ENCODE measurements at regions not wholly inside any gene's neighbourhood (a gene's known extent, or its start where the extent isn't known, plus 50 kb on each side); places are given as distances from the start of the nearest gene placed in this dataset.

DNA sequence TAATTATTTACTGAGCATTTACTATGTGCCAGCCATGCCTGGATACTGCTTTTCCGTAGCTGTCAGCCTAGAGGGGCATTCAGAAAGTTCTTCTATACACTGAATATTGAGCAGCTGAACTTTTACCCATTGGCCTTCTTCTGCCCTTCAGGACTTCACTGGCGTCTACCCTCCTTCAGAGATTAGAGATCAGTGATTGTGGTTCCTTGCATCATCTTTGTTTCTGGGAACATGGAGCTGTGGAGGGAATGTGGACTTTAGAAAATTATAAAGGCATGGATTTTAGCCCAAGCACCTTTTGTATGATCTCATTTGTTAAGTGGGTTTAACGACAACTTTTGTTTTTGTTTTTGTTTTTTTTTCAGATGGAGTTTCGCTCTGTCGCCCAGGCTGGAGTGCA, 58.7 kb upstream of the POU3F1 start:
- in situ Hi-C loops (cut with HindIII; ENCODE audit: low sequenced_read_pairs) = no loop called here

DNA sequence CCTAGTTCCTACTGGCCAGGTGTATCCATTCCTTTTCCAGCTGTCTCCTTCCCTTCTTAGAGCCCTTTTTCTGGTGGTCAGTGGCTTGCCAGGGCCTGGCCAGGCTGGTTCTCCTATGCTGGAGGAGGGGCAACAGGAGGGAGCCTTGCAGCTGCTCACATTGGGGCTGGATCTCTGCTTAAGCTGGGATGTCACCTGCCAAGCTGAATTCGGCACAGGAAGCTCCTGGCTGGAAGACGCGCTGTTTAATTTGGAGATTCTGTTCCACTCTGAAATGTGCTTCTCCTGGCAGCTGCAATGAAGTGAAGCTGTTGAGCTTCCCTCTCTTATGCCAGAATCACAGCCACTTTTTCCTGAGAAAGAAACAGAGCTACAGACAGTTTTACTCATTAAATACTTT, 56.0 kb upstream of the POU3F1 start:
- in situ Hi-C loops (cut with HindIII; ENCODE audit: low sequenced_read_pairs) = no loop called here

DNA sequence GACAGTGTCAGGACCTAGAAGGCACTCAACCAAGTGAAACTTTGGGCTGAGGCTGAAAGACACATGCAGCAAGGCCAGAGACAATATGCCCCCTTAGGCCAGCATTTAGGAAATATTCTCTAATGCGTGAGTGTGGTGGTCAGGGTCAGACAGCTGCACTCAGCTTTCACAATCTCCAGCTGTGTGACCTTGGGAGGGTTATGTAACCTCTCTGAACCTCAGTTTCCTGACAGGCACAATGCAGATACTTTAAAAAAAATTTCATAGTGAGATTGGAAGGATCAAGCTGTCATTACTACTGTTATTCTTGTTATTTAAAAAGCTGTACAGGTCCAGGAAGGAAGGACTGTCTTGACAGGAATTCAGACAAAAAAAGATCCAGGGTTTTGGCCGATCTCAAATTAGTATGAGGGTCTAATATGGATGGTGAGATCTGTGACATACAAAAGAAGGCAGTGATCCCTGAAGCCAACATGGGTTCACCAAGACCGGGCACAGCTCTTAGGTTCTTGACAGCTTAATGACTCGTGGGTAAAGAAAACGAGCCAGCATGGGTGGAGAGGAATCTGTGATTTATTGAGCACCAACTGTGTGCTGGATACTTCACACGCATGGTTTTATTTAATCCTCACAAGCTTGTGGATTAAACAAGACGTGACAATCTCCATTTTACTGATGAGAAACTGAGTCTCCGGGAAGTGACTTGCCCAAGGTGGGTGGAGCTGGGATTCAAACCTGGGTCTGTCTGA, 54.6 kb upstream of the POU3F1 start:
- in situ Hi-C loops (cut with HindIII; ENCODE audit: low sequenced_read_pairs) = no loop called here

DNA sequence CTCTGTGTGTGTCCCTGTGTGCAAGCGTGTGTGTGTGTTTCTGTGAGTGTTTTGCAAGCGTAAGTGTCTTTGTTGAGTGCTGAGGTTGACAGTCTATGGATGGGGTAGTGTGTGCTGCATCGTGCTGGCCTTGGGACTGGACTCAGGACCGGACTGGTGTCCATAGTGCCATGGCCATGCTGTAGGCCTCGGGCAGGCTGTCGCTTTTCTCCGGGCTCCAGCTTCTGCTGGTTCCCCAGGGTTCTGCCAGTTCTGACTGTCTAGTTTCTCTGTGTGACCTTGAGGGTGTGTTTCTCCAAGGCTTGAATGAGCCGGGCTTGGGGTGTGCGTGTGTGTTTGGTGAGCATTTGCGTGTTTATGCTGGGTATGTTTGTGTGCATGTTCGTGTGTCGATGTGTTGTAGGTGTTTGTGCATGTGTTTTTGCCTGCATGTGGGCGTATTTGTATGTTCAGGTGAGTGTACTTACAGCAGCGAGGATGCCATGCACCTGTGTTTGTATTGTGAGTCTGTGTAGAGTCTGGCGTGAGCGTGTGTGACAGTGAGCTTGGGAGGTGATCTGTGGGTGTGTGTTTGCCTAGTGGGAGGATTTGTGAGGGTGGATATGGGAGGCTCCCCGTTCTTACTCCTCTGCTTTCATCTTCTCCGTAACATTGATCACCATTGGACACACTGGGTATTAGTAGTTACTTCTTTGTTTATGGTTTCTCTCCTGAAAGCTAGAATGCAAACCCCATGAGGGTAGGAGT, 51.7 kb upstream of the POU3F1 start:
- in situ Hi-C loops (cut with HindIII; ENCODE audit: low sequenced_read_pairs) = no loop called here

DNA sequence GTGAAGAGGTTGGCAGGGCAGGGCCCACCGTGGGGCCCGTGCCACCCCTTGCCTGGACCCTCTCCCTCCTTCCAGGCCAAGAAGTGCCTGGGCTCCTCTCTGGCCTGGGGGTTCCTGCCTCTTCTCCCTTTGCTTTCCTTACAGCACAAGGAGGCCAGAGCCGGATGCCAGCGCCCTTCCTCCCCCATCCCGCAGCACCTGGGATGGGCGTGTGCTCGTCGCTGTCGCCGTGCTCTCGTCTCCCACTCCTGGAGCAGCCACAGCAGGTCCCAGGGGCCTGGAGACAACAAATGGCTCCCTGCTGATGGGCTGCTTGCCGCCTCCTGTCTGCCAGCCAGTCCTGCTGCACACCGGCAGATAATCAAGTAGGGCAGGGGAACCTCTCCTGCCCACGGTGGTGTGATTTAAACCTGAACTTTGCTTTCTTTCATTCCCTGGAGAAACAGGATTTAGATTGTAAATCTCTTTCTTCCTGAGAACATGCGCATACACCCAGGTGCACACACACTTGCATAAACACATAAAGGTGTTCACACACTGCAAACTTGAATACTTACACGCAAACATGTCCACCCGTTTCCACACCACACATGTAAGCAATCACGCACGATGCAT, 50.8 kb upstream of the POU3F1 start:
- in situ Hi-C loops (cut with HindIII; ENCODE audit: low sequenced_read_pairs) = no loop called here
